NCI-H2227 (cell line): ENCODE measurements at regions not wholly inside any gene's neighbourhood (a gene's known extent, or its start where the extent isn't known, plus 50 kb on each side); places are given as distances from the start of the nearest gene placed in this dataset.
"Not testable (repeated sequence)": the region's sequence is repeated elsewhere in the genome, so short reads cannot be mapped to it uniquely, and the experiment has no call there.

Source experiments
- DNase-seq: peaks from one replicate; lab custom pipeline; 2025; ENCODE audit not compliant: unreplicated experiment; lab: John Stamatoyannopoulos, UW

- DNase-seq: no peak
These were observed 667.4 kb downstream of the ROBO2 start for GRCh38 chr3:77707281-77707680.

GRCh38 chr3:77709155-77709554 is 669.3 kb downstream of the ROBO2 start:
- no peak for DNase-seq

GRCh38 chr3:77718311-77718710 is 678.4 kb downstream of the ROBO2 start:
- DNase-seq: no peak

- no peak for DNase-seq
These were observed 680.6 kb downstream of the ROBO2 start for GRCh38 chr3:77720460-77720971.

- no peak for DNase-seq
These were observed 686.6 kb downstream of the ROBO2 start for GRCh38 chr3:77726517-77726916.

GRCh38 chr3:77746048-77746447 is 706.1 kb downstream of the ROBO2 start:
- DNase-seq: no peak

- DNase-seq: no peak
These were observed 707.0 kb downstream of the ROBO2 start for GRCh38 chr3:77746892-77747291.

- not testable (repeated sequence) for DNase-seq
These were observed 716.6 kb downstream of the ROBO2 start for GRCh38 chr3:77756397-77756975.

- no peak for DNase-seq
These were observed 732.6 kb downstream of the ROBO2 start for GRCh38 chr3:77772459-77772858.

GRCh38 chr3:77773084-77773483 is 733.2 kb downstream of the ROBO2 start:
- DNase-seq: no peak

GRCh38 chr3:77780278-77780996 is 740.5 kb downstream of the ROBO2 start:
- DNase-seq: no peak

GRCh38 chr3:77786216-77786615 is 746.3 kb downstream of the ROBO2 start:
- no peak for DNase-seq

GRCh38 chr3:77795013-77795412 is 755.1 kb downstream of the ROBO2 start:
- no peak for DNase-seq

- DNase-seq: peak; percentile 34
These were observed 759.4 kb downstream of the ROBO2 start for GRCh38 chr3:77799278-77799677.

GRCh38 chr3:77800893-77801292 is 761.0 kb downstream of the ROBO2 start:
- DNase-seq: no peak

GRCh38 chr3:77807312-77807711 is 767.4 kb downstream of the ROBO2 start:
- no peak for DNase-seq

- no peak for DNase-seq
These were observed 774.9 kb downstream of the ROBO2 start for GRCh38 chr3:77814845-77815244.

- no peak for DNase-seq
These were observed 775.6 kb downstream of the ROBO2 start for GRCh38 chr3:77815467-77815866.

GRCh38 chr3:77816366-77816765 is 776.5 kb downstream of the ROBO2 start:
- DNase-seq: no peak

GRCh38 chr3:77825001-77825827 is 785.3 kb downstream of the ROBO2 start:
- DNase-seq: no peak

- DNase-seq: no peak
These were observed 796.0 kb downstream of the ROBO2 start for GRCh38 chr3:77835921-77836320.
